ENCODE measurements at regions not wholly inside any gene's neighbourhood (a gene's known extent, or its start where the extent isn't known, plus 50 kb on each side); places are given as distances from the start of the nearest gene placed in this dataset.

DNA sequence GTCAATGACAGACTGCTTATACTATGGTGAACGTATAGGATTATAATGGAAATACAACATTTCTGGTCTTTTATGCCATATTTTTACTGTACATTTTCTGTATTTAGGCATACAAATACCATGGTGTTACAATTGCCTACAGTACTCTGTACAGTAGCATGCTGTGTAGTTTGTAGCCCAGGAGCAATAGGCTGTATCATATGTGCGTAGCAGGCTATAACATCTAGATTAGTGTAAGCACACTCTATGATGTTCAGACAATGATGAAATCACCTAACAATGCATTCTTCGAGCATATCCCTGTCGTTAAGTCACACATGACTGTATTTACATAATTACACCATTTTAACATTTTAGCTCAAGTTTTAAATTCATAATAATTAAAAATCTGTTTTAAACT is 556.6 kb upstream of the ZNF804A start:
- TF ChIP-seq, protein P1, sequence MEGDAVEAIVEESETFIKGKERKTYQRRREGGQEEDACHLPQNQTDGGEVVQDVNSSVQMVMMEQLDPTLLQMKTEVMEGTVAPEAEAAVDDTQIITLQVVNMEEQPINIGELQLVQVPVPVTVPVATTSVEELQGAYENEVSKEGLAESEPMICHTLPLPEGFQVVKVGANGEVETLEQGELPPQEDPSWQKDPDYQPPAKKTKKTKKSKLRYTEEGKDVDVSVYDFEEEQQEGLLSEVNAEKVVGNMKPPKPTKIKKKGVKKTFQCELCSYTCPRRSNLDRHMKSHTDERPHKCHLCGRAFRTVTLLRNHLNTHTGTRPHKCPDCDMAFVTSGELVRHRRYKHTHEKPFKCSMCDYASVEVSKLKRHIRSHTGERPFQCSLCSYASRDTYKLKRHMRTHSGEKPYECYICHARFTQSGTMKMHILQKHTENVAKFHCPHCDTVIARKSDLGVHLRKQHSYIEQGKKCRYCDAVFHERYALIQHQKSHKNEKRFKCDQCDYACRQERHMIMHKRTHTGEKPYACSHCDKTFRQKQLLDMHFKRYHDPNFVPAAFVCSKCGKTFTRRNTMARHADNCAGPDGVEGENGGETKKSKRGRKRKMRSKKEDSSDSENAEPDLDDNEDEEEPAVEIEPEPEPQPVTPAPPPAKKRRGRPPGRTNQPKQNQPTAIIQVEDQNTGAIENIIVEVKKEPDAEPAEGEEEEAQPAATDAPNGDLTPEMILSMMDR (IDR thresholded peaks at IDR 0.05) = no peak
- TF ChIP-seq POLR2A (IDR thresholded peaks at IDR 0.05; ENCODE audit: low read depth) (no peak), POLR2AphosphoS5 (IDR thresholded peaks at IDR 0.05) (no peak)

All from esophagus muscularis mucosa (tissue), 3 donors.